Cardiac fibroblast (primary cell): ENCODE measurements at regions not wholly inside any gene's neighbourhood (a gene's known extent, or its start where the extent isn't known, plus 50 kb on each side); places are given as distances from the start of the nearest gene placed in this dataset.

Source experiments
- DNase-seq, 2 donors: peaks; one replicate each; pipeline versions ENCODE4 v3.0.0 to v3.0.0-alpha.2; 2010; ENCODE audit warnings: low read depth in 2 of 2
- H3K4me3 ChIP-seq, 2 donors: replicated peaks in 1 of 2; 1 replicate in 1 of 2; 2 replicates in 1 of 2; pipeline ENCODE4 v1.5.1; 2011; ENCODE audit warnings: low read depth in 2 of 2, low read length in 2 of 2, mild to moderate bottlenecking in 2 of 2, moderate library complexity in 1 of 2
- CTCF ChIP-seq: IDR thresholded peaks from one replicate; pipeline ENCODE4 v1.5.1; 2011; ENCODE audit warnings: low read depth, mild to moderate bottlenecking, low read length, inconsistent platforms

GRCh38 chr6:9121549-9121948 lies 686.2 kb upstream of the SLC35B3 start:
- no peak for DNase-seq
- no peak for TF ChIP-seq CTCF
- no peak overlapping the region for H3K4me3 ChIP-seq

- no peak for DNase-seq
- no peak for TF ChIP-seq CTCF
- no peak overlapping the region for H3K4me3 ChIP-seq
These were observed 680.7 kb upstream of the SLC35B3 start for GRCh38 chr6:9116026-9116425.

- no peak for DNase-seq
- TF ChIP-seq CTCF: no peak
These were observed 677.2 kb upstream of the SLC35B3 start for GRCh38 chr6:9112544-9112943.

GRCh38 chr6:9103876-9104521 lies 668.7 kb upstream of the SLC35B3 start:
- H3K4me3 ChIP-seq: no peak overlapping the region
- DNase-seq: no peak
- no peak for TF ChIP-seq CTCF

More at GRCh38 chr6:9112544-9112943, 677.2 kb upstream of the SLC35B3 start:
- H3K4me3 ChIP-seq: no peak overlapping the region

GRCh38 chr6:9101920-9102319 lies 666.6 kb upstream of the SLC35B3 start:
- TF ChIP-seq CTCF: no peak

GRCh38 chr6:9100869-9101580 lies 665.7 kb upstream of the SLC35B3 start:
- no peak overlapping the region for H3K4me3 ChIP-seq
- no peak for DNase-seq
- no peak for TF ChIP-seq CTCF

More at GRCh38 chr6:9101920-9102319, 666.6 kb upstream of the SLC35B3 start:
- DNase-seq: no peak
- H3K4me3 ChIP-seq: no peak overlapping the region

GRCh38 chr6:9095729-9096128 lies 660.4 kb upstream of the SLC35B3 start:
- no peak for DNase-seq
- TF ChIP-seq CTCF: no peak

More at GRCh38 chr6:9095729-9096128, 660.4 kb upstream of the SLC35B3 start:
- H3K4me3 ChIP-seq: no peak overlapping the region
